ENCODE measurements at regions not wholly inside any gene's neighbourhood (a gene's known extent, or its start where the extent isn't known, plus 50 kb on each side); places are given as distances from the start of the nearest gene placed in this dataset.

- in situ Hi-C loops (cut with HindIII; ENCODE audit: low pct_unique_long_range_greater_than_20kb, low sequenced_read_pairs) = no loop called here
- DNase-seq (ENCODE audit: low read depth, low spot score) = no peak
Measured at GRCh38 chr9:19552282-19553105, 143.7 kb downstream of the ACER2 start.

- in situ Hi-C loops (cut with HindIII; ENCODE audit: low pct_unique_long_range_greater_than_20kb, low sequenced_read_pairs) = no loop called here
- DNase-seq (ENCODE audit: low read depth, low spot score) = no peak
Measured at GRCh38 chr9:19551124-19551929, 142.5 kb downstream of the ACER2 start.

- no peak for DNase-seq (ENCODE audit: low read depth, low spot score)
- in situ Hi-C loops (cut with HindIII; ENCODE audit: low pct_unique_long_range_greater_than_20kb, low sequenced_read_pairs) = no loop called here
Measured at GRCh38 chr9:19550009-19550408, 141.2 kb downstream of the ACER2 start.

GRCh38 chr9:19533373-19533772, 124.6 kb downstream of the ACER2 start:
- in situ Hi-C loops (cut with HindIII; ENCODE audit: low pct_unique_long_range_greater_than_20kb, low sequenced_read_pairs) = no loop called here
- no peak for DNase-seq (ENCODE audit: low read depth, low spot score)

GRCh38 chr9:19527663-19528062, 118.9 kb downstream of the ACER2 start:
- no peak for DNase-seq (ENCODE audit: low read depth, low spot score)
- in situ Hi-C loops (cut with HindIII; ENCODE audit: low pct_unique_long_range_greater_than_20kb, low sequenced_read_pairs) = no loop called here

GRCh38 chr9:19522558-19522957, 113.7 kb downstream of the ACER2 start:
- in situ Hi-C loops (cut with HindIII; ENCODE audit: low pct_unique_long_range_greater_than_20kb, low sequenced_read_pairs) = no loop called here
- DNase-seq (ENCODE audit: low read depth, low spot score) = no peak

- in situ Hi-C loops (cut with HindIII; ENCODE audit: low pct_unique_long_range_greater_than_20kb, low sequenced_read_pairs) = no loop called here
- no peak for DNase-seq (ENCODE audit: low read depth, low spot score)
Measured at GRCh38 chr9:19521205-19521604, 112.4 kb downstream of the ACER2 start.

GRCh38 chr9:19517202-19517942, 108.6 kb downstream of the ACER2 start:
- peak; percentile 53 for DNase-seq (ENCODE audit: low read depth, low spot score)
- in situ Hi-C loops (cut with HindIII; ENCODE audit: low pct_unique_long_range_greater_than_20kb, low sequenced_read_pairs) = no loop called here

GRCh38 chr9:19516348-19516747, 107.5 kb downstream of the ACER2 start:
- in situ Hi-C loops (cut with HindIII; ENCODE audit: low pct_unique_long_range_greater_than_20kb, low sequenced_read_pairs) = no loop called here
- DNase-seq (ENCODE audit: low read depth, low spot score) = no peak

- in situ Hi-C loops (cut with HindIII; ENCODE audit: low pct_unique_long_range_greater_than_20kb, low sequenced_read_pairs) = no loop called here
- no peak for DNase-seq (ENCODE audit: low read depth, low spot score)
Measured at GRCh38 chr9:19513671-19514275, 105.0 kb downstream of the ACER2 start.

- in situ Hi-C loops (cut with HindIII; ENCODE audit: low pct_unique_long_range_greater_than_20kb, low sequenced_read_pairs) = no loop called here
- DNase-seq (ENCODE audit: low read depth, low spot score) = no peak
Measured at GRCh38 chr9:19512103-19512832, 103.5 kb downstream of the ACER2 start.

GRCh38 chr9:19511694-19512093, 102.9 kb downstream of the ACER2 start:
- no peak for DNase-seq (ENCODE audit: low read depth, low spot score)
- in situ Hi-C loops (cut with HindIII; ENCODE audit: low pct_unique_long_range_greater_than_20kb, low sequenced_read_pairs) = no loop called here

GRCh38 chr9:19510907-19511306, 102.1 kb downstream of the ACER2 start:
- DNase-seq (ENCODE audit: low read depth, low spot score) = no peak
- in situ Hi-C loops (cut with HindIII; ENCODE audit: low pct_unique_long_range_greater_than_20kb, low sequenced_read_pairs) = no loop called here

All from SK-MEL-5 (cell line).